NCI-H82 treated with DMSO at 0.1 percent for 48 hours (cell line): ENCODE measurements at regions not wholly inside any gene's neighbourhood (a gene's known extent, or its start where the extent isn't known, plus 50 kb on each side); places are given as distances from the start of the nearest gene placed in this dataset.

Experiments used
- DNase-seq: peaks from one replicate; lab custom pipeline; 2025; ENCODE audit not compliant: unreplicated experiment; lab: John Stamatoyannopoulos, UW

DNA sequence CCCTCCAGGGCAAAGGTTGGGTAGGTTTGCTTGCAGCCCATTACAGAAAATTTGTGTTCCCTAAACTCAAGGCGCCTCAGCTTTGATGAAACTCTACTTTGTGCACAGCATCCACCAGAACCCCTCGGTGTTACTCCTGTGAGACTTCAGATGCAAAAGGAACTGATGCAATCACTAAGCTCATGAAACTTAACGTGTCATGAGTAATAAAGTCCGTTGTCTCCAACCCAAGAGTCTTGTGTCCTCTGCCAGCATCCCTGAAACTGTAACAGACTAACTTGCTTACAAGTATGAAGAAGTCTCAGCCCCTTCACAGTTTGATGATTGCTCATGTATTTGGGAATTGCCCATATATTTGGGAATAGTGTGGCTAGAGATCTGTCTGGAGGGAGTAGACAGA is 74.8 kb upstream of the MARCHF10 start:
- no peak for DNase-seq

DNA sequence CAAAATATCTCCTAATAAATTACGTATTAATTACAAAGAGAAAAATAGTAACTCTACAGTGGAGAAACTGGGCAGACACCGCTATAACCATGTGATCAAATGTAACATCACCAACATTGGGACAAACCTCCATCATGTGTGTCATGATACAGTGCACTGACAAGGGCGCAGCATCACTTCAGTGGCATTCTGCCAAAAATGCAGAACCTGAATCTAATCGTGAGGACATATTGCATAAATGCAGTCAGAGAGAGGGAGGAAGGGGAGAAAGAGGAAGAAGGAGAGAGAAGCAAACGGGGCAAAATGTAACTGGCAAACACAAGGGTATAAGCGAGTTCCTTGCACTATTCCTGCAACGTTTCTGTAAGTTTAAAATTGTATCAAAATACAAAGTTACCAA is 74.2 kb upstream of the MARCHF10 start:
- no peak for DNase-seq

DNA sequence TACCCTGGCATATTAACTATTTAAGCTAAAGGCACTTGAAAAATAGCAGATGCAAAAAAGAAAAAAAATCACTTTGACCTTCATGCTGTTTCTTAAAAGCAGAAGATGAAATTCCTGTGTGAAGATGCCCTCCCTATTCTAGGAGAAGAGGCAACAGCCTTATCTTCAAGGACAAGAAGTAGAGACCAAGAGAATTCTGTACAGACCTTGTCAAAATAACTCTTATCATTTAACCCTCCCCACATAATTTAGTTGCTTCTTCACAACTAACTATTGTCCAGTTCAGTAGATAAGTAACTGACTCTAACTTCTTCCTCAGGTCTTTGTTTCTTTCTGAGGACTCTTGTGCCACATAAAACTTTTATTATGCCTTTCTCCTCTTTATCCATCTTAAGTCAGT is 72.0 kb upstream of the MARCHF10 start:
- no peak for DNase-seq

DNA sequence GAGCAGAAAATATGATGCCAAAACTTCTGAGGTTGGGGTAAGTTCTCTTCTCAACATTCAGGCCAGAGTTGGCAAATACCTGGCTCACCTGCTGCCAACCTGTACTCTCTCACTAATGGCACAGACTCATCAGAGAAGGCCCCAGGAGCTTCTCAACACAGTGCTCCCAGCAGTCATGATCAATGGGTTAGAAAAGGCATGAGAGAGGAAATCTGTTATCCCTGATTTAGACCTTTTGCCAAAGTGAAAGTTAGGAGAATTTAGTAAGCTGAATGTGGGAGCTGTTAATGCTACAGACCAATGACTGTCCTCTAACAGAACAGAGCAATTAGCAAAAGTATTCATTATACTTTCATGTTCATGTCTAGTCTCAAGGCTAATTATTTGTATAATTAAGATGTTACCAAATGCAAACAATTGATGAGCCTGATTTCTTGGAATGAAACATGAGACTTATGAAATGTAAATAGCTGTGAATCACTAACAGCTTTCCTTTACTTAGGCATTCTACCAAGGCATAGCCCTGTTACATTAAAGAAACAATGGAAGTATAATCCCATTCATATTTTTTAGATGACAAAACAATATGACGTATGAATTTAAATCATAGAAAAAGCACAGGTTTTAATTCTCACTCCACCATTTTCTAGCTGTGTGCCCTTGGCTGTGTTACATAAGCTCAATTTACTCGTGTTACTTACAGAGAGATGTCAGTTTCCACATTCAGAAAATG is 68.7 kb upstream of the MARCHF10 start:
- no peak for DNase-seq

DNA sequence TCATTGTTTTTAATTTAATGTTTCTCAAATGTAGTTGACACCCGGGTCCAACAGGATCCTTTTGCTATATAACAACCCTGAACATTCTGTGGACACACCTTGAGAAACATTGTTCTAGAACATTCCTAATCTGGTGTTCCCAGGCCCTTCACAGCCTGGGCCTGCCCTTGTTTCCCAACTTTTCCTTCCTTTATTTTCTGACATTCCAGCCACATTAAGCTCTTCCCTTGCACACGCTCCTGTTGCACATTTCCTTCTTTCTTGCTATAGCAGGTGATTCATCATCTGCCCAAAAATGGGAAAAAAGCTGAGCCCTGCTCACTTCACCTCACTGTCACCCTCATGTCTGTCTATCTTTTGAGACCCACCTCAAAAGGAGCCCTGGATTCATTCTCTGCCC is 67.9 kb upstream of the MARCHF10 start:
- DNase-seq, result no peak

DNA sequence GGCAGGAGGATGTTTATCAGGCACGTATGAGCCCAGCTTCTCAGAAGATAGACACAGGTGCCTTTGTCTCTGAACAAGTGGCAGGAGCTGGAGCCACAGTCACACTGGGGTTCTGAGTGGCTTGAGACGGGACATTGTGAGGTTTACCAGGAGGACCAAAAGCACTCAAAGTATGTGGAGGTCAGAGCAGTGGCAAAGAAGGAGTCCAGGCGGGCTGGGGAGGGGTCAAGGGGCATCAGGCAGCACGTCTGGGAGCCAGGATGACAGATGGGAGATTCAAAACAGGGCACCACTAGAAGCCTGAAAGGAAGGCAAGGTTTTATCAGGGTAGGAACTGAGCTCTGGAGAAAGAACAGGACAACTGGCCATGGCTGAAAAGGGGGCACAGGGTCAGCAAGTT is 67.2 kb upstream of the MARCHF10 start:
- DNase-seq, result no peak

DNA sequence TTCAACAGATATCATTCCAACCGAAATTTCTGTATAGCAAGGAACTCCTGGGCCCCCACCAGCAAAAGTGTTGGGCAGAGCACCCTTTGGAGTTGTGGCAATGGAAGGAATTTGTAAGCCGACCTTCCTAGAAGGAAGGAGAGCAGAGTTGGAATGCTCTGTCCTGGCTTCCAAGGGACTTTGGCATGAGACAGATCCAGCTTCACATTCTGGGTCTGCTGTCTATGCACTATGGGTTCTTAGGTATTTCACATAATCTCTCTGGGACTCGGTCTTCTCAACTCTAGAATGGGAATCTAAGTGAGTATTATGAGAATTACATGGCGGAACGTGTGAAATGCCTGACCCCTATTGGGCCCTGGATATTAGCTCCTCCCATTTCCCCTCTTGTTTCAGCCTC is 63.2 kb upstream of the MARCHF10 start:
- no peak for DNase-seq

DNA sequence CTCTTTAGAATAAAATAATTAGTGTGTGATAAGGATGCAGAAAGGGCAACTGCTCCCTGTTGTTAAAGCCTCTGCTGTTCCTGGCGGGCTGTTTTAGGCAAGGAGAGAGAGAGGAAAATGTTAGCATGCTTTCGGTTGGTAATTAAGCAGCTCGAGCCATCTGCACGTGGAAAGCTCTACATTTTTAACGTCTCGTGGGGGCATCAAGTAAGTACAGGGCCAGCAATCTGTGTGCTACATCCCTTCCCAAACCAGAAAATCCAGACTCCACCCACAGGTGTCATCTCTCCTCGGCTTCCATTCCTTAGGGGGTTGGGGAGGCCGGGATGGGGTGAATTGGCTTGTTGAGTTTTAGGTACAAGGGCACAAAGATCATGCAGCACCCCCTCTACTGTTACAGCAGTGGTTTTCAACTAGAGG is 62.4 kb upstream of the MARCHF10 start:
- DNase-seq, result no peak

DNA sequence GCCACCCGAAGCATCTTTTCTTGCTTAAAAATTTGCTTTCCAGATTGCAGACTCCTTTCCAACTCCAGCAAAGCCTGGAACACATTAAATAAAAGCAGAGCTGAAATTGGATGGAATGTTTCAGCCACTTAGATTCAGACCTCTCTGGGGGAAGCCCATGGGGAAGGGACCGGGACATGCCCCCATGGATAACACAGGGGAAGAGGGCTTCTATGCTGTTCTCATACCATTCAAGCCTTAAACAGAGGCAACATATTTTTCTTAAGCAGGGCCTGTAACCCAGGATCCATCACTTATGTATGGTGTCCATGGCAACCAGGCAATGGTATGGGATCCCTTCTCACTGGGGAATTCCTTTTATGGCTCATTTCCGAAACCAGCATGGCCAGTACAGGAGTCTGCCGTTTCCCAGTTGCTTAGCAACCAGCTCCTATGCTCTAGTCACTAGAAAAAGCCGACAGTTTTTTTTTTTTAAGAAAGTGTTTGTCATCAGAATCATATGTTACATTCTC is 62.0 kb upstream of the MARCHF10 start:
- no peak for DNase-seq

DNA sequence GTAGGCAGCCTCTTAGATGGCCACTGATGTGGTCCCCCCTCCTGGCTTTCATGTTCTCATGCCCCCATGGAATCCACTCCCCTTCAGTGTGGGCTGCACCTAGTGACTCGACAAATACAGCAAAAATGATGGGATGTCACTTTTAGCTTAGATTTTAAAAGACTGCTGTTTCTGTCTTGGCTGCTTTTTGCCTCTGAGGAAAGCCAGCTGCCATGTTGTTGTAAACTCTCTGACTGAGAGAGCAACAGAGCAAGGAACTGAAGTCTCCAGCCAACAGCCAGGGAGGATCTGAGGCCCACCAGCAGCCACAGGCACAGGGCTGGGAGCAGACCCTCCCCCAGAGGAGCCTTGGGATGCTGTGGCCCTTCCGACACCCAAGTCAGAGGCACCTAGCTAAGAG is 60.6 kb upstream of the MARCHF10 start:
- no peak for DNase-seq

DNA sequence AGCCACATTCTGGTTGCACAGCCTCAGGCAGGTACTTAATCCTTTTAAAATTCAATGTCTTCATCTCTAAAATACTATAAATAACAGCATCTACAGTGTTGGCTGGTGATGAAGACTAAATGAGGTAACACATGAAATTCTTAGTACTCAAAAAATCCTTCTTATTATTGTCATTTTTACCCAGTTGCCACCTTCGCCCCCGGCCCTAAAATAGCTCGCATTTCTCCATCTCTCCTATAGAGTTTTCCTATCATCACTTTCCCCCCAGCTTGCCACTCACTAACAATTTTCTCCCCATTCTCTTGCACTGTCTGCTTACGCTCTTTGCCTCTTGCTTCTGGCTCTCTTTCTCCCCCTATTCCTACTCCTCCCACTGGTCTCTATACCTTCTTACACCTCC is 59.9 kb upstream of the MARCHF10 start:
- DNase-seq, result no peak

DNA sequence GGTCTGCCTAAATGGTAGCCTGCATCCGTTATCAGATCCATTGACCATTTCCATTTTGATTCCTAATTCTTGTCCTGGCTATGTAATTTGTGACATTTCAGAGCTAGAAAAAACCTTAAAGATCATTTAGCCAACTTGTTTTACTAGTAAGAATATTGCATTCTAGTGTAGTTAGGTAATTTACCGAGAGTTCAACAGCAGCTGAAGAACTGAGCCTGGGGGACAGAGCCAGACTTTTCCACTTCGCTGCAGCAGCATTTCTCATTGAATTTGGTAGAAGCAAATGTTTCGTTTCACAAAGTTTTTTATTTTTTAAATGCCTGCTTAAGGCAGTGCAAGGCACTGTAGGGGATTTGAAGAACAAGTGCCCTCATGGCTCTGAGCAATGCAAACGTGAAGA is 59.2 kb upstream of the MARCHF10 start:
- DNase-seq, result no peak

DNA sequence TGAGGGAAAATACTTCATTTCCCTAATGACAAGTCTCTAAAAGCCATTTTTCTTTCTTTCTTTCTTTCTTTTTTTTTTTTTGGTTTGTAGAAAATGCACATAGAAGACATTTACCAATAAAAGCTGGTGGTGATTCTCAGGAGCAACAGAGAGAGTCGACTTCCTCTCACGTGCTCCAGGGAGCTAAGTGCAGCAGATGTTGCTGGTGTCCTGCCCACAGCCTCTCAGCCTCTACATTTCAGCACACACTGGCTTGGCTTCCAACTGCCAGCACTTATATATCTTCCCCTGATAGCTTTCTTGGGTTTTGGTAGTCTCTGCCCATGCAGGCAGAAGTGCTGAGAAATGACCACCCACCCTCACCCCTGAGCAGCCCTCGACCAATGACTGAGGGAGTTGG is 58.4 kb upstream of the MARCHF10 start:
- DNase-seq, result no peak

DNA sequence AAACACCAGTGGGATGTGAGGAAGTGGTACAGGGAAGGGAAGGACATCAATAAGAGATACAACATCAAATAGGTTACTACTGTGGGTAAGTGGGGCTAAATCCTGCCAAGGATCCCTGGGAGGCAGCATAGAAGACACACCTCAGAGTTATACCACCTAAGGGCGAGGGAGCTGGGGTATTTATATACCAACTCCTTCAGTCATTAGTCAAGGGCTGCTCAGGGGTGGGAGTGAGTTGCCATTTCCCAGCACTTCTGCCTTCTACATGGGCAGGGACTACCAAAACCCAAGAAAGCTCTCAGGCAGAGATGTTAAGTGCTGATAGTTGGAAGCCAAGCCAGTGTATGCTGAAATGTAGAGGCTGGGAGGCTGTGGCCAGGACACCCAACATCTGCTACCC is 57.5 kb upstream of the MARCHF10 start:
- DNase-seq, result no peak

DNA sequence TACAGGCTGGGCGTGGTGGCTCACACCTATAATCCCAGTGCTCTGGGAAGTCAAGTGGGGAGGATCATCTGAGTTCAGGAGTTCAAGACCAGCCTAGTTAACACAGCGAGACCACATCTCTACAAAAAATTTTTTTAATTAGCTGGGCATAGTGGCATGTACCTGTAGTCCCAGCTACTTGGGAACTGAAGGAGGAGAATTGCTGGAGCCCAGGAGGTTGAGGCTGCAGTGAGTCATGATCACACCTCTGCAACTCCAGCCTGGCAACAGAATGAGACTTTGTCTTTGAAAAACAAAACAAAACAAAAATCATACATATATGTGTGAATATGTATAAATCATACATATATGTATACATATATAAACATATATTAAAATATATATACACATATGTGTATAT is 54.1 kb upstream of the MARCHF10 start:
- DNase-seq, result no peak

DNA sequence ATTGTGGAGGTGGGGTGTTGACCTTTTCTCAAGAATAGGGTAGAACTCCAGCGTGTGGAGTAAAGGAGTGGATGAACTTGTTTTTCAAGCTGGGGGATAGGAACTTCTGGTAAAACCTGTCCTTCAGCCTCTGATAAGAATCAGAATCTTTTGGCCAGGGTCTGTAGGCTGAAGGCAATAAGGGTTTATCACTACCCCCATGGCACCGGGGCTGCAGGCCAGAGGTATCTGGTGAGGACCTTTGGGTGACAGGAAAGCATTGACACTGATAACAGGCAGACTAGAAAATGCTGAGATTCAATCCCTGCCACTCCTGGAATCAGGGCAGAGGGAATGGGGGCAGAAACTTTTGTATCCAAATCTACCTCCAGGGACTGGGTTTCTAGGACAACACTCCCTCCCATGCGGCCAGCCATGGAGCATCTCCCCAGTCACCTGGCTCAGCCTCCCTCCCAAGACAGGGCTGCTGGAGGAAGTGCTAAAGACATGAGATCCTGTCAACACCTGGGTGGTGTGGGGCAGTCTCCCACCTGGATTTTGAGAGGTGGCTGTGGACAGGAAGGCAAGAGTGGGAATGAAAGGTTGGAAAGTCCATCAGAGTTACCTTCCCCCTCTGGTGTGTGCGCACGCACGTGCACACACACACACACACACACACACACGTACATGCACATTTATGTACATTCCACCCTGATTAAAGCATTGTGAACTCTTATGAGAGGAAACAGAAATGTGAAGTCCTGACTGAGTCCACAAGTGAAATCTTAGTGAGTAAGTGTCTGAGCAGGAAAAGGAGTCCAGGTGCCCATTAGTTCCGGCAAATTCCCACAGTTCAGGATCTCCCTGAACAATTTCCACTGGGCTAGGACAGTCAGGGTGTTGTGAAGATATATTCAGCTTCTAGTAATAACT is 53.1 kb upstream of the MARCHF10 start:
- no peak for DNase-seq

DNA sequence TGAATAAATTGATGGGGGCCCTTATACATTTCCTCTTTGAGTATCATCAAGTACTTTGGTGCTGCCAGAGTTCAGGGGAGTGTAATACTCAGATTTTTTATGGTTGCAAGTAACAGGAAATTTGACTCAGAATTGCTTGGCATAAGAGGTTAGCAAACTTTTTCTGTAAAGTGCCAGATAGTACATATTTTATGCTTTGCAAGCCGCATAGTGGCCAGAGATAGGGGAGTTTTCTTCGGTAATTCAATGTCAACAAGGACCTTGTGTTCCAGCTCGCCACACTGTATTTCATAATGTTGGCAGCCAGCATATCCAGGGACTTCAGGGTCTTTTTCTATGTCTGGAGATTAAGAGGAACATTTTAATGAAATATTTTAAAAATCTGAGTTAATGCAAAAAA is 51.0 kb upstream of the MARCHF10 start:
- DNase-seq, result no peak
